Posterior cingulate gyrus (tissue), 11 donors: ENCODE measurements at regions not wholly inside any gene's neighbourhood (a gene's known extent, or its start where the extent isn't known, plus 50 kb on each side); places are given as distances from the start of the nearest gene placed in this dataset.

ENCODE experiments used
- DNase-seq, 10 donors: peaks; one replicate each; pipeline versions ENCODE4 v3.0.0 to v3.0.0-alpha.2; 2020 to 2021; ENCODE audit warnings: mixed read lengths in 3 of 10
- intact Hi-C: fragments of 100-400 bp; cut with DNase I; formaldehyde crosslinking; loops from one replicate; pipeline ENCODE4 v1.15.1; 2023

DNA sequence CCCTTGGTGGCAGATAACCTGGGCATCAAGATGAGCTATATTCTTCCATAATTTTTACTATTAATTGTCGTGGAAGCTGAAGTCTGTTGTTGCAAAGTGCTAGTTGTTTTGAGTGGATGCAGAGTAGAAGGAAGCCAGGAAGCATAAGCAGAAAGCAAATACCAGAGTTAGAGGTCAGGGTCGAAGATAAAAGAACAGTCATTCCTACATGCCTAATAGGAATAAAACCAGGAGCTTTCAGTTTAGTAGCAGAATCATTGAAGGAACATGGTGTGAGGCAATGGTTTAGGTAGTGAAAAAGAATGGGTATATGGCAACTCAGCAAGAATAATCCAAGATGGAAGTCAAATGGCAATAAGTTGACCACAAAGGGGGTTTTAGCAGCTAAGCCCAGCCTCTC, 121.6 kb upstream of the FST start:
- intact Hi-C loops, result no loop called here

DNA sequence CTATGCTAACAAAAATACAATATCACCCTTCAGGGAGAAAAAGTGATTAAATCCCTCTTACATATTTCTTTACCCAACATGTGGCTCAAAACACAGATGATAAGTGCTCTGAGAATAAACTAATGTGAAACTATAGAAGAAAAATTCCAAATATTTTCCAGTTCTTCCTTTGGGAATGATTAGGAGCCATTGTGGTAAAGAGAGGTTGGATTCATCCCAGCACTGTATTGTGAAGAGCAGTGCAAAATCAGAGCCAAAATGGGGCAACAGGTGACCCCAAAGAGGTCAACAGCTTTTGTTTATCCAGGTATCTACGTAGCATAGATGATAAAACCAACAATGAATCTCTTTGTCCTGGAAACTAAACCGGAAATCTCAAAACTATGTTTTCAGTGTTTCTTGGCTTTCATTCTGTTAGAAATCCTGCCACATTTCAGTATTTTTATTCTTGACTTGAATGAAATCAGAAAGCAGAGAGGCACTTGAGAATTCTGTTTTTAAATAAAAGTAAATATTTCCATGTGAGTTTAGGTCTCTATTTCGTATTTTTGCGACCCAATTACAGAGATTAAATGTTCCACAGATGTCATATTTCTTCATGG, 120.4 kb upstream of the FST start:
- DNase-seq, result no peak
- intact Hi-C loops, result no loop called here

More for the DNA sequence above, 121.6 kb upstream of the FST start:
- DNase-seq, result no peak

DNA sequence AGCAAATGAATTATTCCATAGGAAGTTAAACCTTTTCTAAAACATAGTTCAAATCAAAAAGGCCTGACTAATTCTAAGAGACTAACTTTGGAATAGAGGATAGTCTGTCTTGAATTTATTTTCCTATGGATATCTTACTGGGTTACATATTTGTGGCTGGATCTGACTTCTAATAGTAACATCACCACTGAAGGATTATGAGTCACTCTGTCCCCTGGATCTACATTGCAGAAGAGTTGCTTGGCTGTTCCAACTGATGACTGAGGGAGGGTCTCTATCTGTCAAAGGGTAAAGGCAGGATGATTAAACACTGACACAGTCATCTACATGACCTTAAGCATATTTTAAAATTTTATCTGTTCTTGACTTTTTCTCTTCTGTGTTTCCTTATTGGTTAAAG, 119.6 kb upstream of the FST start:
- no peak for DNase-seq
- intact Hi-C loops, result no loop called here

DNA sequence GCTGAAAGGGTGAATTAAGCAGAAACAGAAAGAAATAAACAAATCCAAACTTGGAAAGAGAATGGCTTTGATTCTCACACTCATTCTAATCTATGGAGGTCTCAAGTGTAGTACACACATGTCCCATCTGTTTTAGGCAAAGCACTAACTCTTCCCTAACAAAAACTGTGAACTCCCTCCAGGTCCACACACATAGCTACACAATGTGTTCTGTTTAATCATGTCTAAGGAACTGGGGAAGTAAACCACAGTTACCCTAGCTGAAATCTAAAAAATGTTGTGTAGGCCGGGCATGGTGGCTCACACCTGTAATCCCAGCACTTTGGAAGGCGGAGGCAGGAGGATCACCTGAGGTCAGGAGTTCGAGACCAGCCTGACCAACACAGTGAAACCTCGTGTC, 118.7 kb upstream of the FST start:
- intact Hi-C loops, result no loop called here
- no peak for DNase-seq

DNA sequence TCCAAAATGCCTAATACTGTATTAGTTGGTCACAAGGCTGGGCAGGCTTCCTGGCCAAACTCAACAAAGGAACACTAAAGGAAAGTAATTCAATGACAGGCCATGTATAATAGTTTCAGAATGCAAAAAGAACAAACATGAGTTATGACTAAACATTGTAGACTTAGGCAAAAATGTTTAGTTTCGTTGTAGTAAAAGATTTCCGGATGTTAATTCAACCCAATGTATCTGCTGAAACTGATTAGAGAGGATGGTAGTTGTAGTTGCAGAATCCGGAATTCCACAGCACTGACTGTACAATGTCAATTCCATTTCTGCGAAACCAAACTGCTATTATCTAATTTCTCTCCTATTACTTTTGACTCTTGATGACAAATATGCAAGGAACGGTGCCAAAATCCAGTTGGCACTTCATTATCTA, 117.9 kb upstream of the FST start:
- DNase-seq, result no peak
- intact Hi-C loops, result no loop called here

DNA sequence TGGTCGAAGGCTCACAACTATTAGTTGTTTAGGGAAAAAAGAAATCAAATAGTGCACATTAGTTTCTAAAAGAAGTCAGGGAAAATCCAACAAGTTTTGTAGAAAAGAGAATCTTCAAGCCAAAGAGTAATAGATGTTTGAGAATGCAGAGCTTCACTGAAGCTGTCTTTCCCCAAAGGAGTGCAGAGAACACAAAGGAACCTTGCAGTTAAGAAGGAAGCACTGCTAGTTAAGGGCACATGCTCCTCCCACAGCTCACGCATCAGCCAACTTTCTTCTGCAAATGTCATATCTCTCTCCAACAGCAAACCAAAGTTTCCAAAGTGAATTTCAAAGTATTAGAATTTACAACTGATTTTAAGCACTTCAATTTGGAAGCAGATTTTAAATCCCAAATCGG, 116.4 kb upstream of the FST start:
- intact Hi-C loops, result no loop called here

DNA sequence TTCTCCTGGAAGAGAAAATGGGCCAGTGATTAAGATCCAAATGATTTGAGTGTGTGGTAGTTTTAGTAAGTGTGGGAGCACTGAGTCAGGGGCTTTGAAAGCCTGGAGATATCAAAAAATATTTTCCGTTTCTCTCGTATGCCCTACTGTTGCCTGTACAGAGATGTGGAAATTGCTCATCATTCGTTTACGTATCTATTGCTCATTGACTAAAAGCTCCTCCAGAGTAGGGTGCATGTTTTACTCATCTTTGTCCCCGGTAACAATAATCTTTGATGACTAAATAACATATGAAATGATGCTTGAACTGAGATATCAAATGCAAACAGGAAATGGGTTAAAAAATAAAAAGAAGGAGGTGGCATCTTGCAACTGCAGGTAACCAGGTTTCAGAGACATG, 114.2 kb upstream of the FST start:
- no peak for DNase-seq

More for the DNA sequence above, 116.4 kb upstream of the FST start:
- DNase-seq, result no peak

DNA sequence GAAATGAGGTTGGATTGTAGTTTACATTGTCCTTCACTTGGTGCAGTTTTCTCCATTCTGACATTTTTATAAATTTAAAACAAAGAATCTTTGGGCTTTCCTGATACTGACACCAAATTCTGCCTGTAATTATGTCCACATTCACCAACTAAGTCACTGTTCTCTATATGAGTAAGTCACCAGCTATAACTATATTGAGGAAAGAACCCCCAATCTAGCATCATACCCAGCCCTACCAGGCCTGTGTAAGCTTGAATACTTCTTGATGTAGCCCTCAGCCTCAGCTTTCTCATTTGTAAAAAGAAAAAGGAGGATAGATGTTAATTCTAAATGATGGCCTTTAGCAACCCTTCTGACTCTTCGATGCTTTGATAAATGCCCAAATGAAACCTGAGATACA, 112.7 kb upstream of the FST start:
- intact Hi-C loops, result no loop called here
- DNase-seq, result no peak

More for the DNA sequence above, 114.2 kb upstream of the FST start:
- intact Hi-C loops, result no loop called here

DNA sequence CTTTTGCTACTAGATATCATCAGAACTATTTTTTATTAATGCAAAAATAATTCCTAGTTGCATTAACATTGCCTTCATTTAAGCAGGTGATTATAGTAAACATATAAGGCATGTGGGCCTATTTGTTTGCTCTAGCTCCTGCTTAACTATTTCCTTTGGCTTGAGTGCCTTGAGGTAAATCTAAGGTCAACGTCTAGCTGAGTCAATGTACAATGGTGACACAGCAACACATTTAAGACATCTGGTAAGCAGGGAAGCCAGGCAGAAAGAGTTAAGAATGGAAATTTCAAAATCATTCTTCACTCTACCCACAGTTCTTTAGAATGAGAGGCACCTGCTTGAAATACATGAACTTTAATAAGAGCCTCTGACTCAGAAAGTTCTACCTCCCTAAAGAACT, 111.9 kb upstream of the FST start:
- DNase-seq, result no peak
- intact Hi-C loops, result no loop called here

DNA sequence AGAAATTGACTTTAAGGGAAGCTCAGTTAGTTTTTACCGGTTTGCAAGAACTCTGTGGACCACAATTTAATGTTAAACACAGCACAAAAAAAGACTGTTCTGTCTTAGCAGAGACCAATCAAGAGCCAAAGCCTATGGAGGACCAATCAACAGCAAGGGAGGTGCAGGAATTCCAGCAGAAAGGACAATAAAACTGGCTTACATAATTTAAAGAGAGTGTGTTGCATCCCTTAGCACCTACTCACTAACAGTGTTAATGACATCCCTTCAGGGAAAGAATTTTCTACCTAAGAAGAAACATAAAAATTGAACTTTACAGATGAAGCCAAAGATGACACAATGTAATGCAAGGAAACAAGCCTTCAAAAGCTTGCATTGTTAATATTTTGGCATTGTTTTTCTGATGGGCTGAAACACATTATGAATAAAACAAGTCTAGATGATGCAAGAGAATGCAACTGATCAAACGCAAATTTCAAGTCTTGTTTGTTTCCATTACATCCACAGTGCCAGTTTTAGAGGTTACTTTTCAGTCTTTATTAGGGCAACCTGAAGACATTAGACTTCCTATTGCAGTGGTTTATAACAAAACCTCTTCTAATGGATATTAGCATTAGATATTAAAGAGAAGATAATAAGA, 111.3 kb upstream of the FST start:
- no peak for DNase-seq
- intact Hi-C loops, result no loop called here

DNA sequence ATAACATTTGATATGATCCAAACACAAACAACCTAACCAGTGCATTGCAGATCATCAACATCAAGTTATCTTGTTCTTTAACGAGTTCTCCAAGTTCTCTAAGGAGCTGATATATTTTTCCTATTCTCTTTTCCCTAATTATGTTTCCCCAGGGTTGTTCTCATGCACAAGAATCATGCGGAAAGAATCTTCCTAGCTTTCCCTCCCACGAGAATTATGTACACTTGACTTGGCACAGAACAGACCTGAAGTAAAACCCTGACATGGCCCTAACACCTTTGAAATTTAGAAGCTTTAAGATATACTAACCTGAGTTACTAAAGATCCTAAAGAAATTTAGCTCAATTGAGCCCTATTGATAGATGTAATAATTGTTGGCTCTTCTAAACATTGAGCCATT, 110.7 kb upstream of the FST start:
- intact Hi-C loops, result no loop called here
- DNase-seq, result no peak

DNA sequence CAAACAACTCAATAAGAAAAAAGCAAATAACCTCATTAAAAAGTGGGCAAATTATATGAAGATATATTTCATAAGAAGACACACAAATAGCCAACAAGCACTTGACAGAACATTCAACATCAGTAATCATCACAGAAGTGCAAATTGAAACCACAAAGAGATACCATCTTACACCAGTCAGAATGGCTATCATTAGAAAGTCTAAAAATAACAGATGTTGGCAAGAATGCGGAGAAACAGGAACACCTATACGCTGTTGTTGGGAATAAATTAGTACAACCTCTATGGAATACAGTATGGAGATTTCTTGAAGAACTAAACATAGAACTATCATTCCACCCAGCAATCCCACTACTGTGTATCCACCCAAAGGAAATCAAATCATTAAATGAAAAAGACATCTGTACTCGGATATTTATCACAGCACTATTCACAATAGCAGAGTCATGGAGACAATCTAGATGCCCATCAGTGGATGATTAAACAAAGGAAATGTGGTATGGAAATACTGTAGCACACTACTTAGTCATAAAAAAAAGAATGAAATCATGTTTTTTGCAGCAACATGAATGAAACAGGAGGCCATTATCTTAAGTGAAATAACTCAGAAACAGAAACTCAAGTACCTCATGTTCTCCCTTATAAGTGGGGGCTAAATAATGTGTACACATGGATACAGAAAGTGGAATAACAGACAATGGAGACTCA, 106.8 kb upstream of the FST start:
- no peak for DNase-seq
- intact Hi-C loops, result no loop called here

DNA sequence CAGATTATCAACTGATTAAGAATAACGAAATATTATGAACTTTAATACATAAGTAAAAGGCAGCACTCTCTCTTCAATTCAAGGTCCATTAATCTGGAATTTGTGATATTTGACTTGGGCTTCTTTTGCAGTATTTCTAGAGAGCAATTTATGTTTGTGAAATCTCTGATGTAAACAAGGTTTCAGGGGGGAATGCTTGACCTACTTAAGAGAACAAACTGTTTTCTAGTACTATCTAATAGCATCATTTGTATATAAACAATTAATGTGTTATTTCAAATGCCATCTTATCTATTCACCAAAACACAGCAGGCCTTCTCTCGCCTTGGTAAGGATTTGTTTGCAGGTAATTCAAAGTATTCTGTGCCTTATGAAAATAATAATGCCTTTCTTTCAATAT, 103.6 kb upstream of the FST start:
- no peak for DNase-seq
- intact Hi-C loops, result no loop called here

DNA sequence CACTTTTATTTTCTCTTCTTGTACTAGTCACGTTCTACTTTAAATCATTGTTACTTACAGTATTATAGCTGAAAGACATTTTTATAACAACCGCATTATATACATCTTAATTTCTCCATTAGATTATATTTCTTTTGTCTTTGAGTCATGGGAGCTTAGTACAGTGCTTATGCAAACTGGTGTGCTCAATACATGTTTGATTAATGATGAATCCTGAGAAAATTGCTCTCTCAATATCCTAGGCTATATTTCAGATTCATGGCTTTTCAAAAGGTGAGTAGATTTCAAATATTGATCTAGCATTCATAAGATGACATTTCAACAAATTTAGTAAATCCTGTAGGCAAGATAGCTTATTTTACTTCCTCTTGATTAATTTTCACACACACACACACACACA, 102.2 kb upstream of the FST start:
- no peak for DNase-seq
- intact Hi-C loops, result no loop called here

DNA sequence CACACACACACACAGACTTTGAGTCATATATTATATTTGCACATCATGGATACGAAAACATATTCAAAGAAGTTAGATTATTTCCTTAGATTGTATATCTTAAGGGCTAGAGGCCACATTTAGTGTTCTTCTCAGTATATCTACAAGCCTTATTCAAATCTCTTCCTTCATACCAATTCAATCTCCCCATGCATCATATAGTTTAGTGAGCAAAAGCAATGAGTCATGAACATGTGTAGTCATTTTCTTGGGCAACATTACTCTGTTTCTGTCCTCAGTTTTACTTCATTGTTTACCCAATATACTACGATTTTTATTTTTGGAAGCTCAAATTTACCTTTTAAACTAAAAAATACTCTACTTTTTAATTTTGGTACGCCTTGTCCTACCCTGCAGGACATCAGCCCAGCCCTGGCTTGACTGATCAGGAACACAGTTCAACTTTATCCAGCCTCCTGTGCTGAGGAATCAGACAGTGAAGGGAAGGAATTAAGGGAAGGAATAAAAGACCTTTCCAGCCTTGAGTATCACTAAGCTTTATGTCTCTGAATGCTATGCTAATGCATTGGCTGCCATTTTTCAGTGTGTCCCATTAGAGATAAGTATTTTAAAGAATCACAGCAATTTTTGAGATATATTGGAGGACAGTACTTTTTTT, 101.7 kb upstream of the FST start:
- intact Hi-C loops, result no loop called here
- no peak for DNase-seq

DNA sequence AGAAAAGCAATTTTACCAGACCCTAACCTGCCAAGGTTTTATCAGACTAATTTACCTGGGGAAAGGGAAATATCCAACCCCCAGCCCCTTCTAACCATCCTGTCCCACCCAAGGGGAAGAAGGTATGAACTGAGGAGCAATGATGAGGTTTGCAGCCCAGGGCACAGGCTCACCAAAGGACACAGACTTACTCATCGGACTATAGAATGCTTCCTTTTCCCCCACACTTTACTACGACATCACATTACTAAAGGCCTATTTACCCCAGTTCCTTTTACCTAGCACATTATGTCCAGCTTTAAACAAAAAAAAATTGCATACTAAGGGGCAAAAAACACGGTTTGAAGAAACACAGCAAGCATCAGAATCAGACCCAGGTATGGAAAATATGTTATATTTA, 94.1 kb upstream of the FST start:
- DNase-seq, result no peak
- intact Hi-C loops, result no loop called here

DNA sequence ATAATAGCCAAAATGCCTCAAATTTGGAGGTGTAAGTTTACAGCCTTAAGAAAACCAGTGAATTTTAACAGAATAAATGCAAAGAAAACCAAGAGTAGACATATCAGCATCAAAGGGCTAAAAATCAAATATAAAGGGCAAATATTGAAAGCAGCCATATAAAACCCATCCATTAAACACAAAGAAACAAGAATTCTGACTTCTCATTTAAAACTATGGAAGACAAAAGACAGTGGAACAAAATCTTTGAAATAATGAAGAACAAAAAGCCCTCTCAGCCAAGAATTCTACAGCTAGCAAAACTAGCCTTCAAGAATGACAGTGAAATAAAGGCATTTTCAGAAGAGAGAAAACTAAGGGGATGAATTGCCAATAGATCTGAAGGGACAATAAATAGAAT, 91.3 kb upstream of the FST start:
- no peak for DNase-seq
- intact Hi-C loops, result no loop called here

DNA sequence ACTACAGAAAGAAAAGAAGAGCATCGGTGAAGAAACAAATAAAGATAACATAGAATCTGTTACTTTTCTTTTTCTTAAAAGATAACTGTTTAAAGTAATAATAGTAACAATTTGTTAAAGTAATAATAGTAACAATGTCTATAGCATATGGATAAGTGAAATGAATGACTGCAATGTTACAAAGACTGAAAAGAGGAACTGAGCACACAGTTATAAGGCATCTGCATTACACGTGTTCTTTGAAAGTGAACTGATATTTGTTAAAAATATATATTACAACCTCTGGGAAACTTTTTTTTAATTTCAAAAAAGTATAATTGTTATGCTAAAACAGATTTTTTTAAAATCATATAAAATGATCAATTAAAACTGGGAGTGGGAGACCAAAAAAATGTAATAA, 88.4 kb upstream of the FST start:
- intact Hi-C loops, result no loop called here
- no peak for DNase-seq

DNA sequence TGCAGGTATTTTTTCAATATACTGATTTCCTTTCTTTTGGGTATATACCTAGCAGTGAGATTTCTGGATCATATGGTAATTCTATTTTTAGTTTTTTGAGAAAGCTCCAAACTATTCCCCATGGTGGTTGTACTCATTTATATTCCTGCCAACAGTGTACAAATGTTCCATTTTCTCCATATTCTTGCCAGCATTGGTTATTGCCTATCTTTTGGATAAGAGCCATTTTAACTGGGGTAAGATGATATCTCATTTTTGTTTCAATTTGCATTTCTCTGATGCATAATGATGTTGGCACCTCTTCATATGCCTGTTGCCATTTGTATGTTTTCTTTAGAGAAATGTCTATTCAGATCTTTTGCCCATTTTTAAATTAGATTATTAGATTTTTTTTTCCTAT, 85.6 kb upstream of the FST start:
- DNase-seq, result no peak
- intact Hi-C loops, result no loop called here

DNA sequence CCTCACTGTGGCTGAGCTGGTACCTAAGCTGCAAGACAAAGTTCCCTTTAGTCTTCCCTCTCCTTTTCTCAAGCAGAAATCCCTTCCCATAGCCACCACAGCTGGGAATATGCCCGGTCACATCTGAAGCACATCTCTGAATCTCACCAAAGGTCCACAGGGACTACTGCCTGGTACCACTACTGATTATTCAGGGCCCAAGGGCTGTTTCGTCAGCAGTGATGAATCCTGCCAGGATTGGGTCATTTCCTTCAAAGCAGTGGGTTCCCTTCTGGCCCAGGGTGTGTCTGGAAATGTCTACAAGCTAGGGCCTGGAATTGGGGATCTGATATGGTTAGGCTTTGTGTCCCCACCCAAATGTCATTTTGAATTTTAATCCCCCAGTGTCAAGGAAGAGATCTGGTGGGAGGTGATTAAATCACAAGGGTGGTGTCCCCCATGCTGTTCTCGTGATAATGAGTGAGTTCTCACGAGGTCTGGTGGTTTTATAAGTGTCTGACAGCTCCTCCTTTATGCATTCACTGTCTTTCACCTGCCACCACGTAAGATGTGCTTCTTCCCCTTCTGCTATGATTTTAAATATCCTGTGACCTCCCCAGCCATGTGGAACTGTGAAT, 83.2 kb upstream of the FST start:
- no peak for DNase-seq
- intact Hi-C loops, result no loop called here

DNA sequence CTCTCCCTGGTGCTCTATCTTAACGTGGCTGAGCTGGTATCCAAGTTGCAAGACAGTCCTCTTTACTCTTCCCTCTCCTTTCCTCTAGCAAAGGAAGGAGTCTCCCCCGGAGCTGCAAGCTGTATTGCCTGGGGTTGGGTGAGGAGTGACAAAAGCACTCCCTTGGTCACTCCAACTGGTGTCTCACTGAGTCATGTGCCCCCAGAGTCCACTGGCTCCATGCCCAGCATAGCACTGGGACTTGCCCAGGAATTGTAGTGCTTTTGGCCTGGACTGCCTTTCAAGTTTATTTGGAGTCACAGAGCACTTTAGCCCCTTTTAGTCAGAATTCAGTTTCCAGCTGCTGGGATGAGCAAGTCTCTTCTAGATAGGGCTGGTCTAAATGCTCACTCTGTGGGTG, 82.6 kb upstream of the FST start:
- peak in 3 of 10 donors; percentile 11 to 80 (median 47) for DNase-seq
- intact Hi-C loops, result no loop called here
